HG03460 (cell line): ENCODE measurements at regions not wholly inside any gene's neighbourhood (a gene's known extent, or its start where the extent isn't known, plus 50 kb on each side); places are given as distances from the start of the nearest gene placed in this dataset.
A peak's percentile ranks its signal among the peaks of the same experiment; 100 is the strongest.

Experiments
- ATAC-seq: cut with Tn5 transposase; IDR thresholded peaks from one replicate; pipeline ENCODE4 v1.9.1; 2021; ENCODE audit not compliant: unreplicated experiment

- no peak for ATAC-seq
Observed at GRCh38 chr15:95468820-95469219, 861.7 kb upstream of the NR2F2 start.

DNA sequence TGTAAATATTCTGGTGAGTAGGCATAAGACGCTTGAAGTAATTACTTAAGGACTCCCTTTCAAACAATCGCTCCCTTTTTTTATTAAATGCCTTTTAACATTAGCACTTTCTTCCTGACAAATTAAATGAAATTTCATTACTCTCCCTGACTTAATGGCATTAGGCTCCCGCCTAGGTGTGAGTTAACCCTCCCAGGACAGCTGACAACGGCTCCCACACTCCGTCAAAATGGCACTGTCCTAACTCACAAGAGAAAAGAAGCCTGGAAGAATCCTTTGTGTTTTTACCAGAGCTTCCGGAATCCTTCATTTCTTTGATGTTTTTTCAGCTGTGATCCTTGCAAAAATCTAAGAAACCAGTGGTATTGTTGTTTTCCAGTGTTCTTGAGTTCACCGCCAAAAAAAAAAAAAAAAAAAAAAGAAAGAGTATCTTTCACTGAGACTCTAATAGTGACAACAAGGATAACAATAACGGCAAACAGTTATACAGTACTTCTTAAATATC lies 861.0 kb upstream of the NR2F2 start:
- ATAC-seq: no peak

- no peak for ATAC-seq
Observed at GRCh38 chr15:95470529-95470928, 860.0 kb upstream of the NR2F2 start.

- no peak for ATAC-seq
Observed at GRCh38 chr15:95470997-95471689, 859.4 kb upstream of the NR2F2 start.

GRCh38 chr15:95471690-95472086 lies 858.8 kb upstream of the NR2F2 start:
- ATAC-seq: no peak

- ATAC-seq: no peak
Observed at GRCh38 chr15:95475067-95475466, 855.4 kb upstream of the NR2F2 start.

DNA sequence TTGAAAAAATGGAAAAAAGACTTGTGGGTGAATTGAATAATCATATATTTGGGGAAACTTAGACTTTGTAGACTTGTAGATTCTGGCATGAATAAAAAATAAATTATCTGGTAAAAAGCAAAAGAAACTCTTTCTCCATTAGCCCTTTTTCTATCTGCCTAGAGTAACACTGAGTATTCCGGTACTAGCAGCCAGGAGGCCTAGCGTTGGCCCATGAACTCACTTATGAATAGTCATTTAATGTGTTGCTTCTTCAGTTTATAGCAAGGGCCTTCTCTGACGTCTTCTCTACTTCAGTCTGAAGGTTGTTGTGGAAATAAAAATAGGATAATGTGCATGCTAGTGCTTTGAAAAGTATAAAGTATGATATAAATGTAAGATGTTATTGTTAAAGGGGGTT lies 851.2 kb upstream of the NR2F2 start:
- ATAC-seq: no peak

DNA sequence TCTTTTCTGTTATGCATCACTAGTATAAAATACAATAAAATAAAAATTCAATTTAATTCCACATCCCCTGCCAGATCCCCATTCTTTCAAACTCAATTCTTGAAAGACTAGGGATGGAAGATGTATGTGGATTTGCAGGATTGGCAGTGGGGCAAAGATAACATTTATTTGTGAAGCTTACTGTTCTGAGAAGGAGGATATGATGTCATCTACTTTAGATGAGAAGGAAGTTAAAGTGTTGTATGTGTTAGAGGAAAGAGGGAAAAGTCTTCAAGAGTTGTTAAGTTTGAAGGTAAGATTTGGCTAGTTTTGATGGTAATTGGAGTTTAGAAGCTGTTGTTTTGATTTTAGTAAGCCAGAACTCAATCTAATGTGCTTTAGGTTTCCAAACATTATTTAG lies 845.1 kb upstream of the NR2F2 start:
- no peak for ATAC-seq

GRCh38 chr15:95486224-95486623 lies 844.3 kb upstream of the NR2F2 start:
- no peak for ATAC-seq

DNA sequence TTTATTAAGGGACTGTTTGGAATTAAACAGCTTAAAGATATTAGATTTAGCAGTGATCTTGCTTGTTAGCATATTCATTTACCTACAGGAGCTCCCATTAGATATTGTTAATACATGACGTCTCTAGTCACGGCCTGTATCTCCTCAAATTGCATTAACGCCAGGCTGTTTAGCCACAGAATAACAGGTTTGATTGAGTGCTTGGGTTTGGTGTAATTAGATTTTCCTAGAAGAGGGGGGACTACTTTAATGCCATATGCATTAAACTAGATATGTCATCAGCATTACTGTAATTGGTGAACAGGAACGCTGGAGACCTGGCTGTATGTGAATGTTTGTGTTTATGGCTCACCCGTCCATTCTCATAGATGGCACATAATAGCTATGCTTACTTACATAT lies 841.4 kb upstream of the NR2F2 start:
- ATAC-seq: no peak

DNA sequence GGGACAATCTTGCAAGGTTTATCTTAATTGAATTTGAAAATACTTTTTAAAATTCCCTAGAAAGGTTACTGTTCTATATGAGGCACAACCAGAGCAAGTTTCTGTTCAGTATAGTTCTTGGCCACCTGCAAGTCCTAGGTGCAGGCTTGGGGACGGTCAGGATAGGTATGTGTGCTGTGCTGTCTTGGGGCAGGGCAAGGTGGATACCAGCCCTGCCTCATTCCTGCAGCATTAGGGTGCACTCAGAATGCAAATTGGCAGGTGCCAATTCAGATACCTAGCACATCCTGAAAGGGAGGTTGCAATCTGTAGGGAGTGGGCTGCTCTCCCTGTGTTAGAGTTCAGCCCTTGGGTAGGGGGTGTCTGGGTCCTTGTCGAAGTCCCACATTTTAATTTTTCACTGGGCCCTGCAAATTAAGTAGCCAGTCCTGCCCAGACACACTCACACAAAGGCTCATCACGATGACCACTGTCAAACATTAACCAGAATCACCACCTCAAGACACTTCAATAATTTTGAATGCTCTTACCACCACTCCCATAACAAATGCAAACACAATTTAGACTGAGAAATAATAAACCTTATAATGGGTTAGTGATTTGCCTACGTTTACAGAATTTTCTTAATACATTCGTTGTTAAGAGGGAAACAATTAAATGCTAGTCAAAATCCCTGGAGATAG lies 838.0 kb upstream of the NR2F2 start:
- ATAC-seq: no peak

- ATAC-seq: no peak
Observed at GRCh38 chr15:95494971-95495541, 835.4 kb upstream of the NR2F2 start.

DNA sequence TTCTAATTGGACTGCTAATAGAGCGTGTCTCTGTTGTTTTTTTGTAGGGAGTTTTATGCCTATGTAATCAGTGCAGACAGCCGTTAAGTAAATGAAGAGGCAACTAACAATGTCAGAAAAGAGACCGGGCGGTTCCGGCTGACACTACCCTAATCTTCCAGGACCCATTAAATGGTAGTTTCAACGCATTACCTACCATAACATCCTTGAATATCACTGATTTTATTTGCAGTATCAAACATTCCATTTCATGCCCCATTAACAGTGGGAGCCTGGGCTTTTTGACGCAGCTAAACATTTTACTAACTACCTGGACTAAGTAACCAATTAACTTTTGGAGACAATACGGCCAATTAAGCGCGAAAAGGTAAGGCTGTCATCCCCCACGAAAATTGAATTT lies 832.9 kb upstream of the NR2F2 start:
- no peak for ATAC-seq

- no peak for ATAC-seq
Observed at GRCh38 chr15:95498961-95499360, 831.5 kb upstream of the NR2F2 start.

- no peak for ATAC-seq
Observed at GRCh38 chr15:95499397-95499796, 831.1 kb upstream of the NR2F2 start.

DNA sequence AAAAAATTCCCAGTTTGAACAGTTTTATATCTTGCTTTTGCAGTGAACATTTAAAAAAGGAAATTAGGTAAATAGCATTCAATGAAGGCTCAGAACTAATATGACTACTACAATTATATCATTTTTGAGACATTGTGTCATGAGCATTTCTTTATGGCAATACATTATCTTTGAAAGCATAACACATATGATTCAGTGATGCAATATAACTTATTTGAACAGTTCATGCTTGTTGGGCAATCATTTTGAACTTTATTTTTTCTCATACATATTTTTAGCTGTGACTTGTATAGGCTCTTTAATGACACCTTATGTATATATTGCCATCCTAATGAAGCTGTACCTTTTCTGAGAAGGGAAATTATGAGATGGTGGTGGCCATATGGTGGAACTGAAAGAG lies 828.6 kb upstream of the NR2F2 start:
- no peak for ATAC-seq

- ATAC-seq: no peak
Observed at GRCh38 chr15:95503107-95503506, 827.4 kb upstream of the NR2F2 start.

DNA sequence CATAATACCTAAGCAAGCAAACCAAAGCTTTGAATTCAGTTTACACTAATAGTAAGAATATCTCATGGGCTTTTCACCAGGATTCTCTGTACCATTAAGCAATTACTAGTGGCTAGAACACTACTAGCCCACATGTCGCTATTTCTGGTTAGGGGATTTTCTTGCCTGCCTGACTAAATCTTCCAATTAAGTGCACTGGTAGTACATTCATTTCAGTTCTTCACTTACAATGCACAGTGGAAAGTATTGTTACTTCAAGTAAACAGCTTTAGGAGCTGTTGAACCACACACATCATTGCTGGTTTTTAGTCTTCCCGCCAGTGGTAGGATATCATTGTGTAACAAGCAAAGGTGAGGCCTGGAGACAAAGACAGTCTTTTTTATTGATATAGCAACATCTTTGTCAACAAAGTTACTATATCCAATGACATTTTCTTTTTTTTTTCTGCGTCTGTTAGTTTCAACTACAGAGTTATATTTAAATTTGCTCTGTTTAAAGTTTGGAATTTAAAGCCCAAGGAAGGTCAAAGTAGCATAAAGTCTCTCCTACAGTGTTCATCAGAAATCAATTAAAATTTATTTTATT lies 826.8 kb upstream of the NR2F2 start:
- peak; percentile 52 for ATAC-seq

DNA sequence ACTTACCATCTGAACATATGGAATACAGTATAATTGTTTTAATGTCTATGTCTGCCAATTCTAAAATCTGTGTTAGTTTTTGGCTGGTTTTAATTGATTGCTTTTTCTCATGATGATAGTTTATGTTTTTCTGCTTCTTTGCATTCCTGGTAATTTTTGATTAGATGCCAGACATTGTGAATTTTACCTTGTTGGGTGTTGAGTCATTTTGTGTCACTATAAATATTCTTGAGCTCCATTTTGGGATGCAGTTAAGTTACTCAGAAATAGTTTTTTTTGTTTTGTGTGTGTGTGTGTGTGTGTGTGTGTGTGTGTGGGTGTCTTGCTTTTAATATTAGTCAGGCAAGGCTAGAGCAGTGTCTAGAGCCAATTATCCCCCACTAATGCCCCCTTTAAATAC lies 818.8 kb upstream of the NR2F2 start:
- no peak for ATAC-seq

GRCh38 chr15:95512906-95513305 lies 817.6 kb upstream of the NR2F2 start:
- no peak for ATAC-seq

DNA sequence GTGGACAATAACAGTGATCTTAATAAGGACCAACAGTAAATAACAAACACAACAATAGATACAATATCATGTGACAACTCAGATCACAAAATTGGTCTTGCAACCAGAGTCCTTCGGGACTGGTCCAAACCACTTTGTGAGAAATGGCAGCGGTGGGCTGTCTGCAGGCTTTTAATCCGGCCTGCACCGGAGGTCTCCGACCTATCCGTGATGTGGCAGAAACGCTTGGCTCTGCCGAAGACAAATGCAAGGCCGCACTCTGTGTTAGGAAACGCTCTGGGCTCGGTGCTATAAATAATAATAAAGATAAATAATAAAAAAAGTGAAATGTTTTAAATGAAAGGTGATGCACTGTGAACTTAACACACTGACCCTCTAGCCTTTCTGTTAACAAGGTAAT lies 810.6 kb upstream of the NR2F2 start:
- no peak for ATAC-seq

DNA sequence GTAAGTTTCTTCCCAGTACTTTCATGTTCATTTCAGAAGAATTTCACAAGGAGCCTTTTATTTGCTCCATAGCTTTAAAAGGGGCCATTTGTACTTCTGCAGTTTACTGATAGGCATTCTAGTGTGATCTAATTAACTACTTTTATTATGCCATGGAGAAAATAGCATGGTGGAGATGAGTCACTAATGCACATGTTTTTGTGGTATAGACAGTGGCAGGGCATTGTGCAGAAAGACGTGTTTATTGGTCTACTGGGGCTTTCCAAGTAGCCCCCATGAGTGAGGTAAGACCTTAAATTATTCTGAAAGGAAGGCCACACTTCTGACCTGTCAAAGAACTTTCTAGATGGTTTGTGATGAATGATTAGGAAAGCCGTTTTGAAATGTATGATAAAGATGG lies 810.0 kb upstream of the NR2F2 start:
- no peak for ATAC-seq
